GM21825 (cell line): ENCODE measurements at regions not wholly inside any gene's neighbourhood (a gene's known extent, or its start where the extent isn't known, plus 50 kb on each side); places are given as distances from the start of the nearest gene placed in this dataset.

Source experiments
- ATAC-seq: cut with Tn5 transposase; IDR thresholded peaks from one replicate; pipeline ENCODE4 v1.9.1; 2021; ENCODE audit warnings: mild to moderate bottlenecking, moderate library complexity; ENCODE audit not compliant: unreplicated experiment

DNA sequence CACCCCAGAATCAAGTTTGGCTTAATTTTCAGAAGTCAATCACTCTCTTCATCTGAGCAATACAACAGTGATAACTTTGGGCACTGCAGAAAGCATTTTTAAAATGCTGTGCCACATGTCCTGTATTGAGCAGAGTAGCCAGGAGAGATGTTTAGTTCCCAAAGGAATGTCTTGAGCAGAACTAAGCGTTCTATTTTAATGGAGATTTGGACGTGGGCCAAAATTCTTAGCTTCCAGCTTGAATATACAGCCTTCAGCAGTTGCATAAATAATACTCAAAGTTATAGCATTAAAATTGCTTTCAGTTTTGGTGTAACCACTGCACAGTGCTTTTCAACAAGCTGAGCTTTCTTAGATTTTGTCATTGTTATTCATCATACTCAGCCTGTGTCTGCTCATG, 679.2 kb downstream of the NLGN4X start:
- ATAC-seq: no peak

DNA sequence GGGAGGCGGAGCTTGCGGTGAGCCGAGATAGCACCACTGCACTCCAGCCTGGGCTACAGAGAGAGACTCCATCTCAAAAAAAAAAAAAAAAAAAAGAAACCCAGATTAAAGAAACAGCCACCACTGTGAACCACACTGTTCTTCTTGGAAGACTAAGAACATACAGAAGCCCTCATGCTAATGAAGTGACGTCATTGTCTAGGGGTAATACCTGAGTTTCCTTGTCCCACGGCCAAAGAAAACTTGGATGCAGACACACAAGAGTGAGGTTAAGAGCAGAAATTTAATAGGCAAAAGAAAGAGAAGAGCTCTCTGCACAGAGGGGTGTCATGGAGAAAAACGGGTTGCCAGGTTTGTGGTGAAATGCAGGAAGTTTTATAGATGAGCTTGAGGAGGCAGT, 691.6 kb downstream of the NLGN4X start:
- ATAC-seq: no peak

DNA sequence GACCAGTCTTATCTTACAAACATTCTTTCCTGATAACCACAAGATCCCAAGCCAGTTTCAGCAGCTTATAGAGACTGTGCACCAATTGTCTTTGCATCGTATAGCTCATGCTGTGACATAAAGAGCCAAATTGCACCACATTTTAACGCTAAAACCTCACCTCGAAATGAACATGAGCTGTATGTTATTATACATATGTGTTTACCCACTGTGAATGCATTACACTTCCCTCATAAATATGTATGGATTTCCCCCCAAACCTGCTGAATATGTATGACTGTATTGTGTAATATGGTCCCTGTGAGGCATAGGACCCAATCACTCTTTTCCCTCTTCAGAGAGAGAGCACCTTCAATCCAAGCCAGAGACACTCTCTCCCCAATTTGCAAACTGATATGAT, 692.4 kb downstream of the NLGN4X start:
- no peak for ATAC-seq

DNA sequence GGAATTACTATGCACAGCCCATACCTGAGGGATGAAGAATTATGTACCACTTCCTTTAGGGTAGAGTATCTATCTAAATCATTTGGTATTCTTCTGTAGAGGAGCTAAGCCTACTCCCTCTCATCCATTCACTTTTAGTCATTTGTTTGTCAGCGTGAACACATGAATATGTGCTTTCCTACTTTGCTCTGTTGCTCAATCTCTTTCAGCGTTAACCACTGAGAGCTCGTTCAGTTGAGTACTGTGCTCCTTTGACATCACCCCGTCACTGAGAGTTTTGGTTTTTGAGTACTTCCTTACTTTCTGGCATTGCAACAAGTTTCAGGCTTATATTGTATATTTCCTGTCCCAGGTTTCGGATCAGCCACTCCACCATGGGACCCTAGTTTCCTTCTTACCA, 700.6 kb downstream of the NLGN4X start:
- ATAC-seq: no peak

DNA sequence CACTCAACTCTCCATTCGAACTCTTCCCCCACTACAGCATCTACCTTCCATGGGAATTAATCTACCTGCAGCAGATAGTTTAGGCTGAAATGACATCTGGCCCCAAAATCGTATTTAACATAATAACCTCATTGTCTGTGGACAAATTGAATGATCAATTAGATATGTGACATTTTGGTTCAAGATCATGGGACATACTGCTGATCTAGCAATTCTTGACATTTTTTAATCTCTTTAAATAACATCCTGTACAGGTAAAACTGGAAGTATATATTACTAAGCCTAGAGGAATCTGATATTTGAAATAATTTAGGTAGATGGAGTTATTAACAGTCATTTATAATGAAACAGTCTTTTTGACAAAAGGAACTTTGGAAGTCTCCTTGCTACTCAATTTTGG, 702.5 kb downstream of the NLGN4X start:
- ATAC-seq: no peak

DNA sequence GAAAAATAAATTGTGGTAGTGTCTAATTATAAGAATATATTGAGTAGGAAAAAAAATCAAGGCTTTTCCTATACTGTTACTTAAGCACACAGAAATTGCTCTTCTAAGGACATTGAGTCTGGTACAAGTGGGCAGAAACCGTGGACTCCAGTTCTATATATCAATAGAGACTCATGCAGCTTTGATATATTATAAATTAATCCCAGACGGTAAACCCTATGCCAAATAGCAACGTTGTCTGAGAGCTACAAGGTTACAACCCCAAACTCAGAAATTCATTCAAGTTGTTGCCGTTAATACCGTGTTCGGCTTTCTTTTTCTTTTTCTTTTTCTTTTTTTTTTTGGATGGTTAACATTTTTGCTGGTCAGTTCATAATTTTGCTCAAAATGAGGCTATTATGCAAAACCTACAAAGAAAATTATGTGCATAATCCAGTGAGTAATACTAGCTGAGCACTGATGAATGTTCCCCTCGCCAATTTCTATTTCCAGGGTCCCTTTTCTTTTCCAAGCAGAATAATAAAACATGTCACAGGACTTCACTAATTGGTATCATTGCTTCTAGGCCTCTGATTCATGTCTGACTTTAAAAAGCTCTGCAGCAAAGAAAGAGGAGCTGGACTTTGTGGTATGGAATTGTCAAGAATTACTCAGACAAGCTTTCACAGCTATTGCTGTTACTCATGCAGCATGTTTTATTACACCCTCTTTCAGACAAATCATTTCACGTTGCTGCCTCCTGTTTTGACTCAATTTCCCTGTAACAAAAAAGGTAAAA, 737.7 kb downstream of the NLGN4X start:
- ATAC-seq: no peak

DNA sequence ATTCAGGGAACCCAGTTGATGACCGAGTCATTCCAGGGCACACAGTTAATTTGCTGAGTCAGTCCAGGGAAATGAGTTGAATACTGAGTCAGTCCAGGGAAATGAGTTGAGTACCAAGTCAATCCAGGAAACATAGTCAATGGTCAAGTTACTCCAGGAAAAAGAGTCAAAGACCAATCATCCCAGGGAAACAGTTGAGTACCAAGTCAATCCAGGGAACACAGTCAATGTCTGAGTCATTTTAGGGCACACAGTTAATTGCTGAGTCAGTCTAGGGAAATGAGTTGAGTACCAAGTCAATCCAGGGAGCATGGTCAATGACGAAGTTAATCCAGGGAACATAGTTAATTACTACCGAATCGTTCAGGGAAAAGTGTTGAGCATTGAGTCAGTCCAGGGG, 754.4 kb downstream of the NLGN4X start:
- ATAC-seq: no peak

DNA sequence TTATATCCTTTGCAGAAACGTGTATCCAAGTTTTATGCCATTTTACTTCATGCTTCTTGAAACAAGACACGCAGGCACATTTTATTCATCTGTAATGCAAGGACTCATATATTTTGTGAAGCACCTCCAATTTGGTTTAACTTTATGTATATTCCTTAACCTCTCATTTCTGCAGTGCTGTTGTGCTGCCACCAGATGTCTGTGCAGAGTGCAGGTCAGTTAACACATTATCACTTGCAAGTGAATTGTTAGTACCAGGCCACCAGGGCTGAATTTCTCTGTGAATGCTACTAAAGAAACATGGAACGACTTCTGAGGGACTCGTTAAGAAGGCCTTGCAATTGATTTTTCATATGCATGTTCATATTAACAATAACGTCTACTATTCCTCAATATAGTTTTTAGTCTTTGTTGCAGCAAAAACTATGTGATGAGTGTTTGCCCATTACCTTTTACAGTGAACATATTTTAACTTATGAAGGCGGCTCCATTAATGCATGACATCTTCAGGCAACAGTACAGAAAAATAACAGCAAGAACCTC, 770.3 kb downstream of the NLGN4X start:
- ATAC-seq: no peak

DNA sequence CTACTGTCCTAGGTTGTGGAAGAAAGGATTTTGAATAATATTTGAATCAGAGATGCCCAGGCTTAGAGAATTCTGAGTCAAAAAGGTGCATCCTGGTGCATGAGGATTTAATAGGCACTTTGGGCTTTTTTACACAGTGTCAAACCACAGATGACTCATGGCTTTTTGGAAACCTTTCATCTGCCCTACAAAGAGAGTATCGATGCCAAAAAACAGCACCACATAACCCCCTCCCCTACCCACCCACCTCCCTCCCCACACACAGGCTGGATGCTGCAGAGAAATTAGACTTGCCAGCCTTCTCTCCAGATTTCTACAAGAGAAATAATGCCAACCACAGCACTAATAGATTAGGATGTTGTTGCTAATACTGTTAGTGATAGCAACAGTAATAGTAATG, 779.3 kb downstream of the NLGN4X start:
- no peak for ATAC-seq

DNA sequence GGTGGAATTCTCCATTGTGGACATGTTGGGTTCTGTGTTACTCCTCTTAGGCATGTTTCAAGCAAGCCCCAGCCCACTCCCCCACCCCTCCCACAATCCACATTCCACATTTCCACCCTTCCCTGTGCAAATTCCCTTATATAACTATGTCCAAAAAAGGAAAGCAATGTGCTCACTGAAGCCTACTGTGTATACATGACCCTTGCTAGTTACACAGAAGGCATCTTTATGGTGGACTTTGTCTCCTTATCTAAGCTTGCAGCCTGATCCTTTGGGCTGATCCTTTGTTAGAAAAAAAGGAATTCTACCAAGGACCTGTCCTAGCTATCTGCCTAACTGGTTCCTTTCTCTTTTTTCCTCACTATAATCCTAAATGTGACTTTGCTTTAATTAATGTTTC, 796.8 kb downstream of the NLGN4X start:
- ATAC-seq: no peak

DNA sequence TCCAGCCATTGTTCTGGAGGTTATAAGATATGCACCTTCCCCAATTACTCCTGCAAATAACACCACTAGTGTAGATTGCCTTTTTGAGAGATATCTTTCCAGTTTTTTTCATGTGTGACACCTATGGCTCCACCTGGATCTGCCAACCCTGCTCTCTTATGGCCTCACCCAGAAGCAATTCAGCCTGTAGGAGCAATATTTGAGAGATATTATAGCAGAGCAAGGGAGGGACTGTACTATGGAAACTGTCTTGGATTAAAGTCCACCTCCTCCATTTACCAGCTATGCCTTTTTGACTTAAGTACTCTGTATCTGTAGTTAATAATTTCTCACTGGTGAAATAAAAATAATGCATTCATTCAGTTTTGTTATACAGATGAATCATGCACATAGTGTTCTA, 803.5 kb downstream of the NLGN4X start:
- no peak for ATAC-seq

DNA sequence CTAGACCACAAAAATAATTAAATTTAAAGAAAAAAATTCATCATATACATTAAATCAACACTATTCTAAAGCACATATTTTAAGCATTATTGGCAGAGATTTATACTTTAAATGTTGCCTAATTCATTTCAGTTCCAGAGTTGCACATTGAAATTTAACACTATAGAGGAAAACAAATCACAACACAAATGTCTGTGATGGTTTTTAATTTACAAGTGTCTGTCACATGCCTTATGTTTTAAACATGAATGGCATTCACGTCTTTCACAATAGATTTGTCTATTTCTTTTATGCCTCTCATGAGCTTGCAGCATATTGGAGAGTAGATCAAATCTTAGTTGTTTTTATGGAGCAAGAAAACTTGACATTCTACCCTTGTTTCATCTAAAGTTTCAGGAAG, 811.3 kb downstream of the NLGN4X start:
- ATAC-seq: no peak

DNA sequence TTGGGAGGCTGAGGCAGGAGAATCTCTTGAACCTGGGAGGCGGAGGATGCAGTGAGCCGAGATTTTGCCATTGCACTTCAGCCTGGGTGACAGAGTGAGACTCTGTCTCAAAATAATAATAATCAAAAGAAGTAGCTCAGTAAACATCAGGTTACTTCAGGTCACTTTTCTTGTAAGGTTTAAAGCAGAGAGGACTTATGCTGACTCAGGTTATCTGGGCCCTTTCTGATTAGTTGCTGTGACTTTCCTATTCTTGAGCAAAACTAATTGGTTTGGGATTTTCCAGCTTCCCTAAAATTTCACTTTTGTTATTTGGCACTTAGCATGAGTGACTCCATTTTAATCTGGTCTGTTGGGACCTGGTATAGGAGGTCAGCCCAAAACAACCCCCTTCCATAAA, 812.9 kb downstream of the NLGN4X start:
- no peak for ATAC-seq

DNA sequence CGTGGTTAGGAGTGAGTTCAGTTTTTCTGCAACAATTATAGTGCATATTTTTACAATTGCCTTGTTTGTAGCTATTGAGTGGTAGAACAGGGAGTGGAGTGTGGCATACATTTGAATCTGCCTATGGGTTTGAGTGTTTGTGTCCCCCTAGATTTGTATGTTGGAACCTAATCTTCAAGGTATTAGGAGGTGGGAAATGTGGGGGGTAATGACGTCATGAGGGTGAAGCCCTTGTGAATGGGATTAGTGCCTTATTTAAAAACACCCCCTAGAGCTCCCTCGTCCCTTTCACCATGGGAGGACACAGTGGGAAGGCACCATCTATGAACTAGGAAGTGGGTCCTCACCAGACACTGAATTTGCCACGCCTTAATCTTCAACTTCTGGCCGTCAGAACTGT, 819.6 kb downstream of the NLGN4X start:
- ATAC-seq: no peak

DNA sequence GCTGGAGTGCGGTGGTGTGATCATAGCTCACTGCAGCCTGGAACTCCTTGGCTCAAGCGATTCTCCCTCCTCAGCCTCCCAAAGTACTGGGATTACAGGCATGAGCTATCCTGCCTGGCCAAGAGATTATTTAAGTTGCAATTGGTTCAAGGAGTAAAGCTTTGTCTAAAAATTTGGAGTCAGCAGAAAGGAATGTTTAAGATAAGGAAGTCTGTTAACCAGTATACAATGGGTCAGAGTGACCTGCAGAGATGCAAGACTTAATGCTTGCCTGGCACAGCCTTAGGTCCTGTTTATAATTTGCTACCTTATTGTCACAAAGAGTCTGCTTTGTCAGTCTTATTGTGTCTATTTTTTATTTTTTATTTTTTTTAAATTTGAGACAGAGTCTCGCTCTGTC, 826.2 kb downstream of the NLGN4X start:
- ATAC-seq: no peak

DNA sequence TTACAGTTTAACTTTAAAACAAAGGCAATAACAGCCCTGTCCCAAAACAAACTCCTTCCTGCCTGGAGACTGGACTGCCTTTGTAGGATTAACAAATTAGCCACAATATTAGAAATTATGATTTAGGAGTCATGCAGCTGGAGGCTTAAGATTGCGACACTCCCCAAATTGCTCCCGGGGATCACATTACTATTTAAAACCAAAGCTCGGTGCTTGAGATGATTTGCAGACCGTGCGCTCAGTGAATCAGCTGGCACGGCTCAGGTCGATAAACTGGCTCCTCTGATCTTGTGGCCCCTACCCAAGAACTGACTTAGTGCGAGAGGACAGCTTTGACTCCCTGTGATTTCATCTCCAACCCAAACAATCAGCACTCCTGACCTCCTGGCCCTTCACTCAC, 829.3 kb downstream of the NLGN4X start:
- ATAC-seq: no peak

DNA sequence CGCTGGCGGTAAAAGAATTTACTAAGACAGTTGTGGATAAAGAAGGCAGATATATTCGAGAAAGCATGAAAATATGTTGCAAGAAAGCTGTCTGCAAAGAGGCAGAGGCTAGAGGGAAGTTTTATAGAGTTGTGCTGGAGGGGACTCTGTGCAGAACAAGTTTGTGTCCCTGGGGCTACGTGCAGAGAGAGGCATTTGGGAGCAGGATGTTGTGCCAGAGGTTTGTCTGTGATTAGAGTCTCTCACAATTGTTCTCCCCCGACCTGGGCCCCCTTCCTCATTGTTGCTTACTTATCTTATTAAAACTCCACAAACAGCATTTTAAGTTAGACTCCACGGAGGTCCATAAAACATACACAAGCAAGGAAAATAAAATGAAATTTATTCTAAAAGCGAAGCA, 831.3 kb downstream of the NLGN4X start:
- ATAC-seq: no peak

DNA sequence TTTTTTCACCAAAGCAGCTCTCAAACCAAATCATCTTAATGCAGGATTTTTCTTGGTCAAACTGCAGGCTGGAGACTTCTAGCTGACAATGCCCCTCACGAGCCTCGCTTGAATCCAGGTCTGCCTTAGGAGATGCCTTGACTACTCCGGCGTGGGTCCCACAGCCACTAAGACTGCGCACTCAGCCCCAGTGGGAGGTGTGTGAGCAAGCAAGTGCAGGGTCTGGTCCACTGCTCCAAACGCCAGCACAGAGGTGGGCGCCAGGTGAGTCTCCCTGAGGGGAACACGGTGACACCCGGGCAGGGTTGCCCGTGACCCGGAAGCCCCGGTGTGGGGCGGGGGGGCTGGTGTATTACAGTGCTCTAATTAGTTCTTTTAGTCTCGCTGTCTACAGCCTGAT, 838.3 kb downstream of the NLGN4X start:
- ATAC-seq: no peak

DNA sequence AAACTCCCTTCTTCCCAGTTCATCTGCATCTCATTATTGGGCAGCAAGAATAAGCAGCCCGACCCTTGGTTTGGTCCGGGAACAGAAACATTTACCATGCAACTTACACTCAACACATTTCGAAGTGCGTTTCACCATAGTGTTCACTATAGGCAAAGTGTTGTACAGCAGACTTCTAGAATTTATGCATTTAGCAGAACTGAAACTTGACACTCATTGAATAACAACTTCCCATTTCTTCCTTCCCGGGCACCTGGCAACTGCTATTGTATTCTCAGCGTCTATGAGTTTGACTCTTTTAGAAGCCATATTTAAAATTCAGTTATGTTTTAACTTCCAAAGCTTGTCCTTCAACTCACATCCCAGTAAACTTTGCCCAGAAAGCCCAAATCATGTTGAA, 840.6 kb downstream of the NLGN4X start:
- ATAC-seq: no peak

DNA sequence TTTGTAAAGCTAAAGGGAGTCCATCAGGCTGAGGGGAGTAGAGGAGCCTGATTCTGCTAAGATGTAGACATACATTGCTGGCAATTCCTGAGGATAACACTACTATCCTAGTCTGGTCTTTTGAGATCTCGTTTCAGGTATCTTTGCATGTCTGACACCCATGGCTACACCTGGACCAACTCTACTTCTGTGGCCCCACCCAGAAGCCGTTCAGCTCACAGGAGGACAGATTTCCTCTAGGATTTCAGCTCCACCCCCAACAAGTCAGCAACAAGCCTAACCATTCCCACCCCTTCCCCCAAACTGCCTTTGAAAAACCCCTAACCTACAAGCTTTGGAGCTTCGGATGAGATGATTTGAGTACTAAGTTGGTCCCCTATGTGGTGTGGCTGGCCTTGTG, 848.2 kb downstream of the NLGN4X start:
- ATAC-seq: no peak

DNA sequence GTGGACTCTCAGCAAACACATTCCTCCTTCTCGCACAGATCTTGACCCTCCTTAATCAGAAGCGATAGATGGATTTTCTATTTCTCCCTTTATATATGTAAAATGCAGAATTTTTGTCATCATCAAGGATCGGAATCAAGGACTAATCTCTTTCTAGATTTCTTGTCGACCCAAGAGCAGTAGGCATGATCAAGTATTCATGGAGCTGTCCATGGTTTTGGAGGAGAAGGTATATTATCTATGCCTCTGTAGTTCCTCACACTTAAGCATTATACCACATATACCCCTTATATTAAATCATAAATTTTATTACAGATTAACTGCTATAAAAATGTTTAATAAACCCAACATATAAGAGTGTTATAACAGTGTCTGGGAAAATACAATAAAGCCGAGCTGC, 886.8 kb downstream of the NLGN4X start:
- no peak for ATAC-seq

DNA sequence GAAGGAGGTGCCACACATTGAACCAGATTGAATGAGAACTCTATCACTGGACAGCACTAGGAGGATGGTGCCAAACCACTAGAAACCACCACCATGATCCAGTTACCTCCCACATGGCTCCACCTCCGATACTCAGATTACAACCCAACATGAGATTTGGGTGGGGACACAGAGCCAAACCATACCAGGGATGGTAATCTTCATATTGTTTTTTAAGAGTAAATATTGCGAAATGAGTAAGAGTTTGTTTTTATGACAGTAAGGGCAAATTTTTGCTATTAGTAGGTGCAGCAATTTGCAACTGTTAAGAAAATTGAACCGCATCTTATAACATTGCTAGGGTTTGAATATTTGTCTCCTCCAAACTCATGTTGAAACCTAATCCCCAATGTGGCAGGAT, 891.5 kb downstream of the NLGN4X start:
- ATAC-seq: no peak

DNA sequence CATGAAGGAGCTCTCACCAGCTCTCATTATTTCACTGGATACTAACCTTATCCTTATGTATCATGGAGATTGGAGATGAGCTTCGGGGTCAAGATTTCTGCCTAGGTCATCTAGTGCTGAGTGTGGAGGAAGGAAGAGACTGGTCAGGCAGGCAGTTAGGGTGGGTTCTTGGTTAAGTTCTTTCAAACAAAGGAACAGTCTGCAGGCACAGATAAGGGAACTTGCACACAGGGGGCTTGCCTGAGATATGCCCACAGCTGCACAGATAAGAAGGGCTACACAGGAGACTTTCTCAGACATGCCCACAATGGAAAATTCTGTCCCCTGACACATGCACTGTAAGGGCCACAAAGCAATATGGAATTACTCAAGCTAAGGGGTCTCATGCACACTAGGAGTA, 904.1 kb downstream of the NLGN4X start:
- no peak for ATAC-seq
